Endometrium (tissue), 2 donors: ENCODE measurements at regions not wholly inside any gene's neighbourhood (a gene's known extent, or its start where the extent isn't known, plus 50 kb on each side); places are given as distances from the start of the nearest gene placed in this dataset.
"Not testable (repeated sequence)": the region's sequence is repeated elsewhere in the genome, so short reads cannot be mapped to it uniquely, and the experiment has no call there.

Source experiments
- FAIRE-seq: peaks from 2 replicates; lab custom pipeline; 2012; peaks lifted over from hg19 to GRCh38; lab: Jason Lieb, UNC
- donor health status: control.
- donor health status: control.

DNA sequence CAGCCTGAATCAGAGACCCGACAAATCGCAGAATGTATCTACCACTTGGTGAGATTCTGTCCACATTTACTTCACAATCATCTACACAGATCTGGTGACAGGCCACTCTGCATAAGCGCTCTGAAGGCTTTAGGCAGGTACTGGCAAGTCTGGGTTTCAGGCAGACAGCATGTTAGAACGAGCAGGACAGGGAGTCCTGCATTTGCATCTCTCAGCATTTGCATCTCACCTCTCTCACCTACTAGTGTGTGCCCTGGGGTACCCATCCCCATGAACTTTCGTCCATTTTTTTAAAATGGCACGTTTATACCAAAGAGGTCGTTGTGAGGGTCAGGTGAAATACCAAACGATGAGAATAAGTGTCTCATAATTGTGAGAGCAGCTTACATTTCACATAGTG lies 108.2 kb downstream of the SPATA31A1 start:
- FAIRE-seq = not testable (repeated sequence)

DNA sequence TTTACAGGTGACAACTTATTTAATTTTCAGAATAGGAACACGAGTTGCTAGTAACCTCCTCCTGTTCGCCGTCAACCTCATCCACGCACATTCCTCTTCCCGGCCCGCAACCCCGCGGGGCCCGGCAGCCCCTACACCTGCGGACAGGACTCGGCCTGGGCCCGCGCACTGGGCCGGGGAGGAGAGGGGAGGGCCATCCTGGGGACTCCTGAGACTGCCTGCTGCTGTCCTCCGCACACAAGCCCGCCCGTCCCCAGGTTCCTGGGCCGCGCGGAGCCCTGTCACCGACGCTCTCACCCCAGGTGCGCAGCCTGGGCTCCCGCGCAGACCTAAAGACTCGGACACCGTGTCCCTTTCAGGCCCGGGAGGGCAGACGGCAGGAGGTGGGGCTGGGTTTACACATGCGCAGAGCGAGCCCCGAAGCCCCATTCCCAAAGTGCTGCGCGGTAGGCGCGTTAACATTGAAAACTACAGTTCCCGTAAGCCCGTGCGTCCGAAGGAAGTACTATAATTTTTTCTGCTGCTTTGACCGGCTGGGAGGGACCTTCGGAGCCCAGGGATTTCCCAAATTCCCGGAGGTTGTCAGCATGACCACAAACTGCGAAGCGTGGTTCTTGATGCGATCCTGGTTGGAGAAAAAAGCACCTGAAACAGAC lies 108.8 kb downstream of the SPATA31A1 start:
- FAIRE-seq = peak; percentile 88

DNA sequence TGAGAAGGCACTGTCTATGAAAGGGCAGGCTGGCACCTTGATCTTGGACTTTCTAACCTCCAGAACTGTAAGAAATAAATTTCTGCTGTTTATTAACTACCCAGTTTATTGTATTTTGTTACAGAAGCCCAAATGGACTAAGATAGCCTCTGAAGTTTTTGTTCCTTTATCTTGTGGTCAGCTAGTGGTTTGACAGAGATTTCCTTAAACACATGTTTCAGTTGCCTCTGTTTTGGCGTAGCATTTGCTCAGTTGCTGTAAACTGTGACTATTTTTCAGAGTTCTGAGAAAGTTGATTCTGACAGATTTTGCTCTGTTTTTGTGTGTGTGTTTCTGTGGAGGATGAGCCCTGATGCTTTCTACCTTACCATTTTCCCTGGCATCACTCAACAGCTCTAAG lies 119.0 kb downstream of the SPATA31A1 start:
- not testable (repeated sequence) for FAIRE-seq

DNA sequence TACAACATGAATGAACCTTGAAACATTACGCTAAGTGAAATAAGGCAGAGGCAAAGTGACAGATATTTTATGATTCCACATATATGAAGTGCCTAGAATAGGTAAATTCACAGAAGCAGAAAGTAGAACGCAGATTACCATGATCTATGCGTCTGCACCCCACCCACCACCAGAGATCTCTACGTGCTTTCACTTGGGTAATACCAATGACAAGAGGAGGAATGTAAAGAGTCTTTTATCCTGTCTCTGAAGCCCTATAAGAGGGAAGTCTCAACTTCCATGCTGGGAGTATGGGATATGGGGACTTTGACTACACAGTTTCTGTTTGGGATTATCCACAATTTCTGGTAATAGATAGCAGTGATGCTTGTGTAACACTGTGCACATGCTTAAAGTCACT lies 127.6 kb downstream of the SPATA31A1 start:
- FAIRE-seq = not testable (repeated sequence)

DNA sequence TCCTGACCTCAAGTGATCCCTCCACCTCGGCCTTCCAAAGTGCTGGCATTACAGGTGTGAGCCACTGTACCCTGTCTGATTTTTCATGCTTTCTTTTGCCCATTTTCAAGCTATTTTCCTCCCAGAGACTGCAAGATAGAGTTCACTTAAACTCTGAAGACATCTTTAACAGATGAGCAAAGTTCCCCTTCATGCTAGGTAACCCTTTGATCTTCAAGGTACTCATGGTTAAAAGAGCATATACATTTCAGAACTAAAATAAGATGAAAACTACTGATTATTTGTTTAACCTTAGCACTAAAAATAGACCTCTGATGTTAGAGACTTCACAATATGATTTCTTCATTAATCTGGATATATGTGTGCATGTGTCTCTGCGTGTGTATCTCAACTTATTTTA lies 128.4 kb downstream of the SPATA31A1 start:
- not testable (repeated sequence) for FAIRE-seq

DNA sequence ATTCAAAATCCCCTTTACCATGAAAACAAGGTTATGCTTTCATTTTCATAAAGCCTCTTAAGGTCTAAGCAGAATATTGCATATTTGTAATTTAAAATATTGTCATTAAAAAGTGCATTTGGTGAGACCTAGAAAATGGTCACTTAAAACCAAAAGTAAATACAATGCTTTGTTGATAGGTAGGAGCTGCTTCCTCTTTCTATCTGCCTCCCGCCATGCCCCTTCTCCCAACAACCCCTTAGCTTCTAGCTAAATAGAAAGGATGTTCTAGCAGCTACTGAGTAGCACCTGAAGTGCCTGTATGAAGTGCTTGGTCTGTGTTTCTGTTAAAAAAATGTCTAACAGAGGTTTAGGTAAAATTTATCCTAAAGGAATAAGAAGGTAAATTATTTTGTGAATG lies 128.8 kb downstream of the SPATA31A1 start:
- FAIRE-seq = peak; percentile 21

DNA sequence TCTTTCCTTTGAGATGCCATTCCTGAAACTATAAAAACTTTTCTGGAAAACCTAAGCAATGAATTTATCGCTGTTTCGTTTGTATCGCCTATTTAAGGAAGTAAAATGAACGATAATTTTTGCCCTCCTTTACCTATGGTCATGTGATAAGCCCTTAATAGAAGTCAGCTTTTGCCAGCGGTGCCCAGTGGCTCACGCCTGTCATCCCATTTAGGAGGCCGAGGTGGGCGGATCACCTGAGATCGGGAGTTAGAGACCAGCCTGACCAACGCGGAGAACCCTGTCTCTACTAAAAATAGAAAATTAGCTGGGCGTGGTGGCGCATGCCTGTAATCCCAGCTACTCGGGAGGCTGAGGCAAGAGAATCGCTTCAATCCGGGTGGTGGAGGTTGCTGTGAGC lies 132.0 kb downstream of the SPATA31A1 start:
- FAIRE-seq = not testable (repeated sequence)

DNA sequence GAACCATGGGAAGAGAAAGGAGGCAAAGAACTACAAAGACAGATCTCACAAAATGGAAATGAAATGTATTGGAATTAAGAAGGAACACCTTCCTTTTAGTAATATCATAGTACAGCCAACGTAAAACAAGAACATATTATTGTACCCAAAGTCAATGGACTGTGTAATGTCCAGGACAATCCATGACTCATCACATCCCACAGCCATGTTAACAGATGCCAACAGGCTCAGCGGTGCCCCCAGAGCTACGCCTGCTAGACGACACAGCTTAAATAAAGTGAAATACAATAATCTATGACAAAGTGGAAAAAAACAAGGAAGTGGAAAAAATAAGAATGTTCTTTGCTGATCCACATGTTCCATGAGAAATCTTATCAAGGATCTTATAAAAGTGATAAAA lies 140.8 kb downstream of the SPATA31A1 start:
- not testable (repeated sequence) for FAIRE-seq

DNA sequence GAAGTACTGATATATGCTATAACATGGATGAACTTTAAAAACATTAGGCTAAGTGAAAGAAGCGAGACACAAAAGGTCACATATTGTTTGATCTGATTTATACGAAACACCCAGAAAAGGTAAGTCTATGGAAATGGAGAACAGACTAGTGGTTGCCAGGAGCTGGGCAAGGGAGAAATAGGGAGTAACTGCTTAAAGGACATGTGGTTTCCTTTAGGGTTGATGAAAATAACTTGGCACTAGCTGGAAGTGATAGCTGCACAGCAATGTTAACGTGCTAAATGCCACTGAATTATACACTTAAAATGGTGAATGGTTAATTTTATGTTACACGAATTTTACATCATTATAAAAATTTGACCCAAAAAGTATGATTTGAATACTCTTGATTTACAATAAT lies 147.7 kb downstream of the SPATA31A1 start:
- FAIRE-seq = not testable (repeated sequence)

DNA sequence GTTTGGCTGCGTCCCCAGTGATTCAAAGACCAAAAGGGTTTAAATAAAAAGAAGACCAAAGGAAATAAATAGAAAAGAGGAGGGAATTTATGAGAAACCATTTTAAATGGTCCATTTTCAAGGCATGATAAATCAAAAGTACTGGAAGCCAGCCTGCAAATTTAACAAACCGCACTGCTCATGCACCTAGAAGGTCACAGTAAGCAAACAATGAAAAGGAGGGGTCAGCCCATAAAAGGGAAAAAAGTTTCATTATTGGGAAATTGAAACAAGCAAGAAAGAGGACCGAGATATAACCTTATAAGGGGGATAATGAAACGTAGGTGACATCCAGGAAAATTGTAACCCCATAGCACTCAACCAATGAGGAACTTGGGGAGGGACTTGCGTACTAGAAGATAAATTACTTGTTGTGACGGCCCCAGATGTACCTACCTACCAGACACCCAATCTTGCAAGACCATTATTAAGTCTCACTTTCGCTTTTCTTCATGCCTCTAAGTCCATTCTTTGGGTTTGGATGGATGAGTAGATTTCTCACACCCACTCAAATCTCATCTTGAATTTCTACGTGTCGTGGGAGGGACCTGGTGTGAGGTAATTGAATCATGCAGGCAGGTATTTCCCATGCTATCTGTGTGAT lies 172.0 kb downstream of the SPATA31A1 start:
- FAIRE-seq = not testable (repeated sequence)

DNA sequence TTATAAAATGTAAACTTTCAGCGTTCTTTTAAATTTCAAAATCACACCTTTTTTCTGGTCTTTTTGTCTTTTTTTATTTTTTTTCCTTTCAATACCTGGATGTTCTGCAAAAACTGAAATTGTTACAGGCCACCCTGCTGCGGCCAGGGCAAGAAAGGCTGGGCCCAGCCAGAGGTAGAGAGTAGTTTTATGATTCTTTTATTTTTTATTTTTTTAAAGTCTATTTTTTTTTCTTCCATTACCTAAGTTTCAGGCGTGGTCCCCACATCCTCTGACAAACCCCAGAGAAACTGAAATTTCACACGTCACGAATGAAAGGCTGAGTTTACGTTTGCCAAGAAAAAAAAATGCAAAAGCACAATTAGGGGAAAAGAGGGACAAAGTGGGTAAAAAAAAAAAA lies 177.1 kb downstream of the SPATA31A1 start:
- FAIRE-seq = not testable (repeated sequence)

DNA sequence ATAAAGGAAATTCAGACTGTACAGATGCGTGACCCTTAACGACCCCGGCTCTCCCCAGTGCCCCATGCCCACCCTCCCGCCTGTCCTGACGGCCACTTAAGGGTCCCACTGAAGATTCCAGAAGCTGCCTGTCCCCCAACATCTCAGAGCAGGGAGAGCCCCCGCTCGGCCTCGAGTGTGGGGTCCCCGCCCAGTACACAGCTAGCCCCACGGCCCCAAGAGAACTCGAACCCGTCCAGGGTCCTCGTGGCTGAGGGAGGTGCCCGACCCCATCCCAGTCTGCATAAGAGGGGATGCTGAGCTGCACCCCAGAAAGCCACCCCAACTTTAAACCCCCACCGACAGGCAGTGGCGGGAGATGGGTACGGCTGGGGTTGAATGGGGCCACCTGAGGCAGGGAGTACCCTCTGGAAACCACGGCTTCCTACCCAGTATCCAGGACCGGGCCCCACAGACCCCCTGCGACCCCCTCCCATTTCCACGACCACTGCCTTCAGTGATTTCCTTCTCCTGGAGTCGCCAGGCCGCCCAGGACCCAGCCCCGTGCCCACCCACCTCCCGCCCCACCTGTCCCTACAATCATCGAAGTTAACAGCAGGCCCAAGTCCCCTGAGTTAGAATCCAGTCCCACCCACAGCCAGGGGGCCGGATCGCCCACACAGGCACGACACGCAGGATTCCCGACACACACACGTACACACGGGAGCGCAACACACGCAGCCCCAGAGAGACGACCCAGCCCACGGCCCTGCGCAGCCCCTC lies 177.7 kb downstream of the SPATA31A1 start:
- FAIRE-seq = not testable (repeated sequence)

DNA sequence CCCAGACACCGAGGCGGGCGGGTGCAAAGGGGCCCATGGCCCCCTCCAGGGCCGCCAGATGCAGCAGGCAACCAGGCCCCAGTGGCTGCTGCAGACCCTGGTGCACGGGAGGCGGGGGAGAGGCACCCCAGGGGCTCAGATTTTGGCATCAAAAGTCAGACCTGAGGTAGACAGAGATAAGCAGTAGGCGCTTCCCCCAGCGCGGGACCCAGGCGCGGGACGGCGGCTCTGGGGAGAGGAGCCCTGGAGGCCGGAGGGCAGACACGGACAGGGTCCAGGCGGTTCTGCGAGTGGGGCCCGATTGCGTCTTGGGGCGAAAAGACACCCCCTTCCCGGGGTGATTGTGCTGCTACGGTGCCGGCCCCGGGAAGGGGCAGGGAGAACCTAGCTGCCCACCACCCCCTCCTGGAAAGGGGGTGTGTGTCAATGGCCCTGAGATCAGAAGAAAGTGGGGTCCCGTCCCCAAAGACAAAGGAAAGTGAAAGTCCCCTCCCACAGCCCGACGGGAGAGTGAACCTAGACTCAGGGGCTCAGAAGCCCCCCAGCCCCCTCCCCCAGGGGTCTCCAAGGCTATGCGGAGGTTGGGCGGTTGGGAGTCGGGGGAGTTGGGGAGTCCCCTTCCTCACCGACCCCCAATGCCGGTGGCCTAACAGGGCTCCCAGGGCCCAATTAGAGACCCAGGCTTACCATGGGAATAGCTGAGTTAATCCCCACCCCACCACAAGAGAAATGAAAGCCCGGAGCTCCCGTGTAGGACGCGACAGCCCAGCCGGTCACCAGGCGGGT lies 178.5 kb downstream of the SPATA31A1 start:
- FAIRE-seq = not testable (repeated sequence)

DNA sequence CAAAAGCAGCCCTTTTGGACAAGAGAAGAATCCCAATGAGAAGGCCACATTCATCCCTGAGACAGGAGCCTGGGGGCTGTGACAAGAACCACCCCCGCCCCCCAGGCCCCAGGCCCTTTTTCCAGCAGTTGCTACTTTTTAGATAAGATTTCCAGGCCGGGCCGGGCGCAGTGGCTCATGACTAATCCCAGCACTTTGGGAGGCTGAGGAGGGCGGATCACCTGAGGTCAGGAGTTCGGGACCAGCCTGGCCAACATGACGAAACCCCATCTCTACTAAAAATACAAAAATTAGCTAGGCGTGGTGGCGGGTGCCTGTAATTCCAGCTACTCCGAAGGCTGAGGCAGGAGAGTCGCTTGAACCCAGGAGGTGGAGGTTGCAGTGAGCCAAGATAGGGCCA lies 179.4 kb downstream of the SPATA31A1 start:
- FAIRE-seq = not testable (repeated sequence)

DNA sequence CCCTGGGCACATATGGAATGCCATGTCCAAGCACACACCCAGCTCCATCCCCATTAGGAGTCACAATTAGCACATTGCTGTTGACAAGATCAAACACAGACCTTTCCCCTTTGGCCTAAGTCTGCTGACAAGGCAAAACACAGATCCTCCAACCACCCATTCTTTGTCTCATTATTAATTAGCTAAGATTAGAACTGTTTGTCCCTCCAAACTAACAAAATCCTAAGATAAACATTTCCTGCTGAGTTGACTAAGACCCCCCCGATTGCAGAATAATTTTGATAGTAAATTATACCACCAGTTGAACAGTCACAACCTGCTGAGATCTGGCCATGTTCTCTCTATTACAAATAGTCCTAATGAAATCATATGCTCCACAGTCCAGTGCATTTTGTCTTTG lies 186.7 kb downstream of the SPATA31A1 start:
- not testable (repeated sequence) for FAIRE-seq

DNA sequence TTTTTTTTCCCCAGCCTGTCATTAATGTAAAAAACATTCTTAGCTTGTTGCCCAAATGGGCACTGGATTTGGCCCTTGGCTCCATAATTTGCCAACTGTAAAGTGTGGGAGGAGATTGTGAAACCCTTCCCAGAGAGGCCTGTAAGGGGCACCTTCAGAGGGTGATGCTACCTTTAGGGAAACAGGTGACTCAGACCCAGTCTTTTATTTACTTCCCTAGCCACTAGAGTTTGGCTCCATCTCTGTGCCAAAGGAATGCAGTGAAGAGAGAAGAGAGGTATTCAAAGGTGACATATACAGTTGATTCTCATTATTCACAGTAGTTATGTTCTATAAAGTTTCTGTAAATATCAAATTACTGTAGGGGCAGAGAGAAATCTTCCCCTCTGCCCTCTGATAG lies 189.6 kb downstream of the SPATA31A1 start:
- FAIRE-seq = not testable (repeated sequence)

DNA sequence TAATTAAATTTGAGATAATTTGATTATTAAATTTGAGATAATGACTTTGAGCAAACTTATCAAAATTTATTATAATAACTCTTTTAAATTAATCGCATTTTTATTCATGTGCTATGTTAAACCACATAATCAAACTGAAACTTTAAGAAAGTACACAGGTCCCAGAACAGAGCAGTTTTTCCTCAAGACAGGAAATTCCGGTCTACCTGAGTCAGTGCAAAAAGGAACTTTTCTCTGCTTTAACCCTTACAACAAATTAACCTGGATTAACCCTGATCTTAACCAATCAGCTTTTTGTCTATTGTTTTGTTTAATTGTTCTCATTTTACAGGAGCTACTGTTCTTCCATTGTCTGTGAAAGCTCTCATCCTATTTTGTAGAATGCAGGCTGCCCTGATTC lies 195.1 kb downstream of the SPATA31A1 start:
- not testable (repeated sequence) for FAIRE-seq

DNA sequence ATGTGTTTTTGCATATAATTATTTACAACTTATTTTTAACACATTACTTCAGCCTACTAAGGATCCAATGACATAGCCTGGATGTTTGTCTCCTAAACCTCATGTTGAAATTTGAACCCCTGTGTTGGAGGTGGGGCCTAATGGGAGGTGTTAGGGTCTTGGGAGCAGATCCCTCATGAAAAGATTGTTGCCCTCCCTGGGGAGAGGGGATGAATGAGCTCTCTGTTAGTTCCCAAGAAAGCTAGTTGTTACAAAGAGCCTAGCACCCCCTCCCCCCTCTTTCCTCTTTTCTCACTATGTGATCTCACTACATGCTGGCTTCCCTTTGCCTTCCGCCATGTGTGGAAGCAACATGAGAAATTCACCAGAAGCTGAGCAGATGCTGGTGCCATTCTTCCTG lies 196.1 kb downstream of the SPATA31A1 start:
- FAIRE-seq = not testable (repeated sequence)

DNA sequence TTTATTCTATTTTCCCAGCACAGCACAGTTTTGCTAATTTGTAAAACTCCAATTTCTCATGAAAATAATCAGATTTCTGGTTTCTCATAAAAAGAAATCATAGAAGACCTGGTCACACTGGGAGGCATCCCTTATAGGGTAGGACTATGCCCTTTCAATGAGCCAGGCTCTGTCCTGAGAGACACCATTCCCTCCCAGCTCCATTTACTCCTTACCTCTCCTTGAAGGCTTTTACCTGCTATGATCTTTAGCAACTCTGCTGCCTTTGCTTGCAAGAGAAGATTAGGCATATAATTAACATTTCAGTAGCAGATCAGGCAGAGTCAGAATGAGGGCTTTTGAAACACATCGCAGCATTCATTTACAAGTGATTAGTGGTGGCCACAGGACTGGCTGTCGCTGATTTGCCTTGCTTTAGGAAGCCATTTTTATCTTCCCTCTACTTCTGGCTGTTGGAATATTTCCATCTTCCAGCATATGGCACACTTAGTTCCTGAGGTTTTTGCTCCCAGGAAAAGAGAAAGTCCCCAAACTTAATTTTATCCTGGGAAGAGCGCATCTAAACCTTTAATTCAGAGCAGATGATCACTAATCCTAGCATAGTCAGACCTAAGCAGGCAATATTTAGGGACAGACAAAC lies 196.9 kb downstream of the SPATA31A1 start:
- not testable (repeated sequence) for FAIRE-seq

DNA sequence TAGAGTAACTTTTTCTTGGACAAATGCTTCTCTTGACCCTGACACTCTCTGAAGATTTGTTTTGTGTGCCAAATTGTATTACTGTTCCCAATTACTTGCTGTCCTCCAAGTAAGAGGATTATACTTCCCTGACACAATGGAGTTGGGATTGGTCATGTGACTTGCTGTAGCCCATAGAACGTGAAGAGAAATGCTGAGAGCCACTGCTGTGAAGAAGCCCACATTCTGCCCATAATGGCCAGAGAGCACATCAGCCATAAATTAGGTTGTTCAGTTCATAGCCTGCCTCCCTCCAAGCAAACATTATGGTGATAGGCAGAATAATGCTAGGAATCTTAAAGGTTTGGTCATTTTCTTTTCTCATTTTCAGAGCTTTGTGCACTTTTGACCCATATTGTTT lies 198.9 kb downstream of the SPATA31A1 start:
- not testable (repeated sequence) for FAIRE-seq

DNA sequence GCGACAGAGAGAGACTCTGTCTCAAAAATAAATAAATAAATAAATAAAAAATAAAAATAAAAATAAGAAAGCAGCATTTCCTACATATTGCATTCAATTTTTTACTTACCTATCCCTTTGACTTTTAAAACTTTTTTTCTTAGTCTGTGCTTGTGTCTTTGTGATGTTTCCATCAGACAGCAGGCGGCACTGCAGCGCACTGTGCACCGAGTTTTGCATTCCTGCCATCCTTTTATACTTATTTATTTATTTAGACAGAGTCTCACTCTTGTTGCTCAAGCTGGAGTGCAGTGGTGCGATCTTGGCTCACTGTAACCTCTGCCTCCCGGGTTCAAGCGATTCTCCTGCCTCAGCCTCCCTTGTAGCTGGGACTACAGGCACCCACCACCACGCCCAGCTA lies 203.9 kb downstream of the SPATA31A1 start:
- not testable (repeated sequence) for FAIRE-seq

DNA sequence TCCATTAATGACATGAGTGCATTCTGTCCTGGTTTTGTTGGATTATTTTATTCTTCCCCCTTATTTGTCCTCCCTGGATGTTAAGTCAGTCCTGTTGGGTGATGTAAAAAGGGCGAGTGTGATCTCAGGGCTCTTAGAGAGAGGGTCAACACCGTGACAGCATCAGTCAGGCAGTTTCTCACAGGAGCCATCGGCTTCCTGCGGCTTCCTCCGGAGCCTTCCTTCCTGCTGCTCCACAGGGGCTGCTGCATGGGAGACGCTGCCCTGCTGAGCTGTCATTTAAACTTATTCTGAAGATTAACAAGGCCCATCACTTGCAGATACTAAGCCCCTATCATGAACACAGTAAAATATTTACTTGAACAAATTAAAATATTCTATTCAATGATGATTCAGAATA lies 211.3 kb downstream of the SPATA31A1 start:
- not testable (repeated sequence) for FAIRE-seq
